Large intestine (tissue), 3 donors: ENCODE measurements at regions not wholly inside any gene's neighbourhood (a gene's known extent, or its start where the extent isn't known, plus 50 kb on each side); places are given as distances from the start of the nearest gene placed in this dataset.

Experiments used
- DNase-seq, 2 donors: peaks; one replicate each; pipeline versions ENCODE4 v3.0.0 to v3.0.0-alpha.2; 2013
- H3K27ac ChIP-seq: one replicate; pipeline ENCODE4 v1.5.1; 2013; ENCODE audit warnings: low read length
- H3K27me3 ChIP-seq: 2 replicates; pipeline ENCODE4 v1.6.1; 2013; ENCODE audit warnings: low read length; ENCODE audit not compliant: control insufficient read depth, insufficient read depth
- H3K36me3 ChIP-seq: 2 replicates; pipeline ENCODE4 v1.6.1; 2013; ENCODE audit warnings: low read length; ENCODE audit not compliant: control insufficient read depth, insufficient read depth
- H3K4me1 ChIP-seq: one replicate; pipeline ENCODE4 v1.6.1; 2013; ENCODE audit warnings: low read length; ENCODE audit not compliant: control insufficient read depth, insufficient read depth
- H3K4me3 ChIP-seq: one replicate; pipeline ENCODE4 v1.5.1; 2013; ENCODE audit warnings: low read length
- H3K9me3 ChIP-seq: one replicate; pipeline ENCODE4 v1.6.1; 2013; ENCODE audit warnings: mild to moderate bottlenecking, low read depth, low read length, moderate library complexity; ENCODE audit not compliant: control insufficient read depth
- WGBS: methylation state at CpG from one replicate; pipeline ENCODE4 v1.1.5; 2013; ENCODE audit warnings: low lambda C conversion rate; ENCODE audit not compliant: insufficient coverage; 5-methylcytosine and 5-hydroxymethylcytosine counted together

DNA sequence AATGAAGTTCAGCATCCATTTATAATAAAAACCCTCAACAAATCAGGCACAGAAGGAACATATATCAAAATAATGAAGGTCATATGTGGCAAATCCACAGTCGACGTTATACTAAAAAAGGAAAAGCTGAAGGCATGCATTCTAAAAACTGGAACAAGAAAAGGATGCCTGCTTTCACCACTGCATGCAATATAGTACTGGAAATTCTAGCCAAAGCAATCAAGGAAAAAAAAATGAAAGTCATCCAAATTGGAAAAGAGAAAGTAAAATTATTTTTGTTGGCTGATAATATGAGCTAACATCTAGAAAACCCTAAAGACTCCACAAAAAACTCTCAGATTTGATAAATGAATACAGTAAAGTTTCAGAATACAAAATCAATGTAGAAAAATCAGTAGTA, 1123.2 kb downstream of the TBL1XR1 start:
- no peak overlapping the region for H3K27ac ChIP-seq
- no peaks in the 10 kb centered on the region for H3K36me3 ChIP-seq
- H3K4me3 ChIP-seq: no peak overlapping the region
- H3K27me3 ChIP-seq: no peaks in the 10 kb centered on the region
- 92% methylated on average over 2 of the region's 2 CpGs for WGBS
- no peak for DNase-seq
- H3K9me3 ChIP-seq: no peaks in the 10 kb centered on the region
- no peaks in the 10 kb centered on the region for H3K4me1 ChIP-seq

DNA sequence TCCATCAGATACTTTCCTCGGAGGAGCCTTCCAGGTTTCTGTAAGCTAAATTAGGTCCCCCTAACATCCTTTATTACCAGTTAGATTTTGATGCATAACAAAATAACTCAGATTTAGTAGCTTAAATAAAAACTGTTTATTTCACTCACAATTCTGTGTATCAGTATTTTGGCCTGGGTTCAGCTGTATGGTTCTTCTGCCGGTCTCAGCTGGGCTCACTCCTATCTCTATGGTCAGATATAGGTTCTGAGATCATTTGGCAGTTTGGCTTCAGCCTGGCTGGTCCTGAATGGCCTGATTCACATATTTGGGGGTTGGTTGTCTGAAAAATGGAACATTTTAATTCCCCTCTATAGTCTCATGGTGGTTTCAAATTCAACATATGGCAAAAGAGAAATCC, 1125.3 kb downstream of the TBL1XR1 start:
- WGBS: 100% methylated on average over 1 of the region's 2 CpGs
- no peaks in the 10 kb centered on the region for H3K27me3 ChIP-seq
- H3K9me3 ChIP-seq: no peaks in the 10 kb centered on the region
- no peak overlapping the region for H3K27ac ChIP-seq
- DNase-seq: no peak
- no peak overlapping the region for H3K4me3 ChIP-seq
- no peaks in the 10 kb centered on the region for H3K4me1 ChIP-seq
- H3K36me3 ChIP-seq: no peaks in the 10 kb centered on the region

DNA sequence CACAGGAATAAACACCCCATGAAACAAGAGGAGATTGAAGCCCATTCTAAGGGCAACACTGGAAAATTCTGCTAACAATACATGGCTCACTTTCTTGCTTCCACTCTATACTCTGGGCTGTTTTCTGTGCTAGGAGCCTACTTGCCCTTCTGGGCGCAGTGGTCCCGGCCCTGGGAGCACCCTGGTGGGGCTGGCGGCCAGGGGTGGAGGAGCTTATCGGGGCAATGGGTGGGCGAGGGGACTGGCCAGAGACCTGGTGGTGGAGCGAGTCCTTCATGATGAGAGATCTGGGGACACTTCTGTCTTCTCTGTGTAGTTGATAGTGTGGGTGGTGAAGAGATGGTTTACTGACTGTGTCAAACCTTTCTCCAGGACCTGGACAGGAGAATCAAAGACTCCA, 1128.5 kb downstream of the TBL1XR1 start:
- no CpG with 5 or more reads among the region's 6 CpGs for WGBS
- no peak overlapping the region for H3K27ac ChIP-seq
- no peaks in the 10 kb centered on the region for H3K27me3 ChIP-seq
- H3K4me1 ChIP-seq: no peaks in the 10 kb centered on the region
- DNase-seq: no peak
- no peaks in the 10 kb centered on the region for H3K36me3 ChIP-seq
- H3K4me3 ChIP-seq: no peak overlapping the region
- H3K9me3 ChIP-seq: no peaks in the 10 kb centered on the region

DNA sequence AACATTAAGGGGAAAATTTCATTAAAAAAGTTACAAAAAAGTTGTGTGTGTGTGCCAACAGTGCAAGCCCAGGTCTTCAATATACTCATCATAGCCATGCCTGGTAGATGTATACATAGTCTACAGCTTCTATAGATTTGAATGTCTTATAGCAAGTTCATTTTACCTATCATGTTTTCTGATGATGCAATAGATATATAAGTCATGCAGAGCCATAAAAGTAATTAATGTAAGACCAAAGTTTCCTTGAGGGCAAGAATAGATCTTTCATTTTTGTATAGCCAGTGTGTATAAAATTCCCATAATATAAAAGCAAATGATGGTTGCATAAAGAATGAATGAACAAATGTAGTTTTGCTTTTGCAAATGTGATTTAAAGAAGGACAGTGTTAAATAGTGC, 1138.4 kb downstream of the TBL1XR1 start:
- Histone ChIP-seq H3K27me3 (no peaks in the 10 kb centered on the region), H3K36me3 (no peaks in the 10 kb centered on the region), H3K4me3 (no peak overlapping the region), H3K9me3 (peaks cover 8% of the 10 kb centered on the region), H3K4me1 (no peaks in the 10 kb centered on the region), H3K27ac (no peak overlapping the region)
- DNase-seq: no peak

DNA sequence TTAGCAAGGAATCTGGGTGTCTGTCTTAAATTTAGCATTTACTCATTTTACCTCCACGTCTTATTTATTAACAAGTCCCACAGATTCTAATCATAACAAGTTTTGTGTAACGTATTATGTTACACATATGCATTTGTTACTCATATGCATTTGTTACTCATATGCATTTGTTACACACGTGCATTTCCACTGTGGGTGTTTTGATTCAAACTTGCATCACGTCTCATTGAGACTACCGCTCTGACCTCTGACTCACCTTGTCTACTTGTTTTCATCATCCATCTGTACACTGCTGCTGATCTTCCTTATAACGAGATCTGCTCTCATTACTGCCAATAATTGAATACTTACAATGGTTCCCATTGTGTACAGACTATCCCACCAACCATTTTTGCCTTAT, 1141.4 kb downstream of the TBL1XR1 start:
- WGBS: 94% methylated on average over 4 of the region's 6 CpGs
- Histone ChIP-seq H3K27ac (no peak overlapping the region), H3K4me3 (no peak overlapping the region), H3K27me3 (no peaks in the 10 kb centered on the region), H3K36me3 (no peaks in the 10 kb centered on the region), H3K9me3 (peaks cover 4% of the 10 kb centered on the region), H3K4me1 (no peaks in the 10 kb centered on the region)
- no peak for DNase-seq

DNA sequence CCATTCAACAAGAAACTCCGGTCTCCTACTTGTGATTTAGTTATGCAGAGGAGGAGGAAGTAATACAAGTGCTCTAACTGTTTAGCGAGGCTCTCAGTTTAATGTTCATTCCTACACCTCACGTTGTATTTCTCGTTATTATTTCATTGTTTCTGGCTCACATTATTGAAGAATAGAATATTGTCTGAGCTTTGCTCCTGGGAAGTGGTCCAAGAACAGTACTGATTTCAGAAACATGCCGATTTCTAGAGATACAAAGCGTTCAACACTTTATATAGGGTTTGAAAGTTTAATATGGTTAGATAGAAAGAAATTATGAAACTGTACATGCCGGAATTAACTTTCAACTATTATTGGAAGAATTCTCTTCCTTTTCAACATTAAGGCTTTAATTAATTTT, 1145.5 kb downstream of the TBL1XR1 start:
- Histone ChIP-seq H3K4me3 (no peak overlapping the region), H3K4me1 (no peaks in the 10 kb centered on the region), H3K36me3 (no peaks in the 10 kb centered on the region), H3K27me3 (no peaks in the 10 kb centered on the region), H3K27ac (no peak overlapping the region), H3K9me3 (no peaks in the 10 kb centered on the region)
- DNase-seq: no peak
- WGBS: 95% methylated on average over 4 of the region's 7 CpGs

DNA sequence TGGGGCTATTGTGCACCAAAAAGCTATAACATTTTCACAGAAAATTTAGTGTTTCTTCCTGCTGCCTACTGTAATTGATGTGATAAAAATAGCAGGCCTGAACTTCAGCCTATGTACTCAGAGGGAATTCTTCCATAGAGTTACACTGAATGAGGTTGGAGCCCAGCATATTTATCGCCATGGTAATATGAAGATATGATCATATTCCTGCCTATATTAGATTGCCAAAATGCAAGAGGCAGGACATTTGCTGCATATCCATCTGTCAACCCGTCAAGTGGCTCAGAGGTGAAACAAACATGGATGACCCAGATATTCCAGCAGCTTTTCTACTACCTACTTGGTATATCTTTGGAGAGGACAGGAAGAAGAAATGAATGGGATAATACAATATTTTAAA, 1150.6 kb downstream of the TBL1XR1 start:
- WGBS: no CpG with 5 or more reads among the region's 2 CpGs

DNA sequence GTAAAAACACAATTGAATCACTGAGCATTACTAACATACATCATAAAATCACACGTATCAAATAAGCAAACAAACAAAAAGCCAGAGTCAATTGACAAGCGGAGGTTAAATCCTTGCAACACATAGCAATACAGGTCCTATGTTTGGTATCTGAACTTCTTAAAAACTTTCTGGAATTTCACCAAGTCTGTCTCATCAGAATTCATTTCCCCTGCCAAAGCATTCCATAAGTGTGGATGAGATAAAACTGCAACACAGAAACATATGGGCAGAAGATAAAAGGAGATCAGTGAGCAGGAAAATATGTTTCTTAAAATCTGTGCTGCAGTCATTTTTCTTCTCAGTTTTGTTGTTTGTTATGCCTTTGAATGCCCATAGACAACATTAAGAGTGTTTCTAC, 1155.5 kb downstream of the TBL1XR1 start:
- Histone ChIP-seq H3K4me3 (no peak overlapping the region), H3K27me3 (no peaks in the 10 kb centered on the region), H3K9me3 (no peaks in the 10 kb centered on the region), H3K36me3 (no peaks in the 10 kb centered on the region), H3K27ac (no peak overlapping the region), H3K4me1 (no peaks in the 10 kb centered on the region)
- no peak for DNase-seq
- WGBS: 86% methylated on average over 1 of the region's 2 CpGs

More for the DNA sequence above, 1150.6 kb downstream of the TBL1XR1 start:
- H3K4me3 ChIP-seq: no peak overlapping the region
- H3K36me3 ChIP-seq: no peaks in the 10 kb centered on the region
- DNase-seq: no peak
- no peaks in the 10 kb centered on the region for H3K27me3 ChIP-seq
- no peaks in the 10 kb centered on the region for H3K4me1 ChIP-seq
- no peak overlapping the region for H3K27ac ChIP-seq
- no peaks in the 10 kb centered on the region for H3K9me3 ChIP-seq

DNA sequence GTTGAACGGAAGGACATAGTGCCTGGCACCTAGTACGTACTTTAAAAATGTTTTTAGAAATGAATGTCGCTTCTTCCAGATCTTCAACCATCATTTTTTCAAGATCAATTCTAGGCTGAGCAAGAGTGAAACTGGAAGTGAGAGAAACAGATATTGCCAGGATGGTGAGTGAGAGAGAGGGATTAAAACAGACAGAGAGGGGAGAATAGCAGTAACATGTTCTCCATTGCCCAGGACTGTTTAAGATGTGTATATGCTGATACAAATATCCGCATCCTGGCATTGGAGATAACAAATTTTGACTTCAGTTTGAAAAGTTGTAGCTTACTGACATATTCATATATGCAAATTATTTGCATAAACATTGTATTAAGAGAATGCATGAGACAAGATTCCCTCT, 1156.1 kb downstream of the TBL1XR1 start:
- Histone ChIP-seq H3K4me1 (no peaks in the 10 kb centered on the region), H3K4me3 (no peak overlapping the region), H3K36me3 (no peaks in the 10 kb centered on the region), H3K9me3 (no peaks in the 10 kb centered on the region), H3K27me3 (no peaks in the 10 kb centered on the region), H3K27ac (no peak overlapping the region)
- WGBS: 100% methylated on average over 2 of the region's 4 CpGs
- no peak for DNase-seq

DNA sequence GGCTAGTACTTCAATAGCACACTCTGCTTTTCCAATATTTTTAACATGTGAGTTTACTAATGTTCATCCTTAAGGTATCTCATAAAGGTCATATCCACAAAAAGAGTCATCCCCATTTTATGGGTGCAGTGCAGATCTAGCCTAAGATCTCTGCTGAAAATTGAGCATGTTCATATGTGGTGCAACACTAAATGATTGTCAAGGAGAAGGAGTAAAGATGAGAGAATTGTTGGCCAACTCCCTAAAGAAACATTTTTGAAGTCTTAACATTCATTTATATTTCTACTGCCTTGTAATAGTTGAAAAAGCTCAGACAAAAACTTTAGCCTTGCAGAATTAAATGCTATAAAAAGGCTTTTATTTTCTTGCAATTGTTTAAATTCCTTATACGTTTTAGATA, 1159.6 kb downstream of the TBL1XR1 start:
- 80% methylated on average over 1 of the region's 1 CpG for WGBS
- Histone ChIP-seq H3K27ac (no peak overlapping the region), H3K4me1 (no peaks in the 10 kb centered on the region), H3K27me3 (no peaks in the 10 kb centered on the region), H3K36me3 (no peaks in the 10 kb centered on the region), H3K4me3 (no peak overlapping the region), H3K9me3 (peaks cover 2% of the 10 kb centered on the region)
- DNase-seq: no peak

DNA sequence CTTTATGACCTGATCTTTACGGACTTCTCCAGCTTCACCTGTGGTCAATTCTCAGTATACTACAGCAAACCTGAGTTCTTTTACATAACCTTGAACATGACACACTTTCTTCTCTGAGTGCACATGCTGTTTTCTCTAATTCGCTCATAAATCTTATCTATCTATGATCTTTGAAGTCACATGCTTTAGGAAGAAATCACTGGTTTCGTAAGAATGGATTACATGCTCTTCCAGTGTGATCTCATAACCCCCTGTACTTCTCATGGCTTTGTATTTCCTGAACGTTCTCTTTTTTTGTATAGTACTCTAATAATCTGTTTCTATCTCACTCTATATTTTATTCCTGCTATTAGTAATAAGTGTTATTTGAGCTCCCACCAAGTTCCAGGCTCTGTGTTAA, 1165.2 kb downstream of the TBL1XR1 start:
- WGBS: 75% methylated on average over 3 of the region's 4 CpGs
- Histone ChIP-seq H3K4me3 (no peak overlapping the region), H3K27ac (no peak overlapping the region), H3K9me3 (peaks cover 2% of the 10 kb centered on the region), H3K4me1 (no peaks in the 10 kb centered on the region), H3K27me3 (no peaks in the 10 kb centered on the region), H3K36me3 (no peaks in the 10 kb centered on the region)
- DNase-seq: no peak
